ENCODE measurements at regions not wholly inside any gene's neighbourhood (a gene's known extent, or its start where the extent isn't known, plus 50 kb on each side); places are given as distances from the start of the nearest gene placed in this dataset.

DNA sequence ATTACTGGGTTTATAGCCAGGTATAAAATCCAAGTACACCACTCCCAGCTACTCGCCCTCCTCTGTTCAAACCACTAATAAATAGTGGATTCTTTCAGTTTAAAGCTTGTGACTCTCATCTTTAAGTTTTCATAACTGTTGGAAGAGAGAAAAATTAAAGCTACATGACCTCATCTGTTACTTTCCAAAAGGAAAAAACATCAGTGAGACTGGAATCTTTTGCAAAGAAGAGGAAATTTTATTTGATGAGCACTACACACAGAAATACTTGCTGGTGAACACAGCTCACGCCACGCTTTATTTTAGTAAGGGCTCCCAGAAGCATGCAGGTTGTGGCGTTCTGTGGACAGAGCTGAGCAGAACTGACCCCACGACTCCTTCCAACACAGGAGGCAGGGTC lies 527.0 kb upstream of the MGMT start:
- Mint-ChIP-seq H3K36me3 (peaks cover 0 to 5% of the 10 kb centered on the region in 2 donors), H3K27ac (no peak overlapping the region), H3K9me3 (peaks cover 11% of the 10 kb centered on the region in 2 donors)
- no peak for DNase-seq (ENCODE audit: low spot score in 2 of 2)
- ATAC-seq: no peak

DNA sequence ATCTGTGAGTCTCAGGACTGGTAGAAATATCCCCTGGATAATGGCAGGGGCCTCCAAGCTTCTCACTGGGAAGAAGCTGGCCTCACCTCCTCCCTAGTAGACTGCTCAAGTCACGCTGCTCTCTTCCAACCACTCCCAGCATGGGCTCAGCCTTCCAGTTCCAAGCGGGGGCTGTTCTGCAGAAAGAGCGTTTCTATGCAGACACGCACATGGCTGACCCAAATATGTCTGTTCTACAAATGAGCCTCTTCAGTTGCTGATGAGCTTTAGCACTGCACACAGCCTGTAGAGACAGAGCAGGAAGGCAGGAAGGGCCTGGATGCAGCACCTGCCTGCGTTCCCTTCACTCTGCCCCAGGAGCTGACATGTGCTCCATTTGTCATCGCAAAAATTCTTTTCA lies 523.9 kb upstream of the MGMT start:
- peaks cover 0 to 6% of the 10 kb centered on the region in 2 donors for H3K36me3 Mint-ChIP-seq
- no peak for DNase-seq (ENCODE audit: low spot score in 2 of 2)
- H3K9me3 Mint-ChIP-seq: peaks cover 21 to 23% of the 10 kb centered on the region in 2 donors
- ATAC-seq: no peak
- H3K27ac Mint-ChIP-seq: no peak overlapping the region

DNA sequence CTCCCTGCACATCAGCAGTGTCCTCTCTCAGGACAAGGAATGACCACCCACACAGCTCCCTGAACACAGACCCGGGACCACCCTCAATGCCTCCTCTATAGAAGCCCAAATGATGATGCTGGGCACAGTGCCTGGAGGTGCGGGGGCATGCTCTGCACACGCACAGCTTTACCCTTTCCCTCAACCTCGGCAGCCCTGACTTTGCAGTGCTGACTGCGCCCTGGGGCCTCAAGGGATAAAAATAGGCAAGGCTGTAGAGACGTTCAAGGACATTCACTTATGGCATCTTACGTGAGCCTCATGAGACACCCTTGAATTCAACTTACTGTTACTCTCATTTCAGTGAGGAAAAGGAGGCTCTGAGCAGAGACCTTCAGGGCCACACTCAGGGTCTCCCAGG lies 521.6 kb upstream of the MGMT start:
- DNase-seq (ENCODE audit: low spot score in 2 of 2) (no peak), ATAC-seq (no peak)
- no peak overlapping the region for H3K27ac Mint-ChIP-seq
- H3K36me3 Mint-ChIP-seq: peaks cover 0 to 6% of the 10 kb centered on the region in 2 donors
- peaks cover 21 to 23% of the 10 kb centered on the region in 2 donors for H3K9me3 Mint-ChIP-seq

DNA sequence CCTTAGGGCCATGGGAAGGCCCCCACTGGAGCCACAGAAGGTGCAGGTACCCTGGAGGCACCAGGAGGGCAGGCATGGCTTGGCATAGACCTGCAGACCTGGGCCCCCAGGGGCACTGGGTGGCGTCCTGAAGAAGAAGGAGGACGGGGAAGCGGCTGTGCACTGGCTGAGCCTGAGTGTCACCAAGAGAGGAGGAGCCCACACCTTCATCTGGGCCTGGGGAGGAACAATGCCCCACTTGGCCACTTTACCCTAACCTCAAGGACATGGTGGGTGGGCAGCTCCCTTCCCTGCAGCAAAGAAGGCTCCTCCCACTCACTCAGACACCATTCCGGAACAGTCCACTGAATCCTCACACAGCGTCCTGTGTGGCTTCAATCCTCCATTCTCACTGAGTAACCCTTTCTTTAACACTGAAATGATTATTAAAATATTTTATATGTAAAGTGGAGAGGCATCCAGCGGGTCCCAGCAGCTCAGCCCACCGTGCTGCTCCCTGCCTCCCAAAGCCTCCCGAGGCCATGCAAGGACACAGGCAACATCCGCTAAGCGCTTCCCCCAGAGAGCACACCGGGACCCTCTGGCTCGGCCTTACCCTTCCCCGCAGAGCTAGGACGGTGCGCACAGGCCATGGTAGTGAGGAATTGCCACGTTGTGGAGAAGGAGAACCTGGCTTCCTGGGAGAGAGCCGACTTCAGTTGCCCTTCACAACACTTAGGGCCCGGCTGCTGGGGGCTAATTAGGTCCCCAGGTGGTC lies 516.7 kb upstream of the MGMT start:
- peaks cover 9 to 10% of the 10 kb centered on the region in 2 donors for H3K9me3 Mint-ChIP-seq
- H3K27ac Mint-ChIP-seq: no peak overlapping the region
- DNase-seq (ENCODE audit: low spot score in 2 of 2): no peak

DNA sequence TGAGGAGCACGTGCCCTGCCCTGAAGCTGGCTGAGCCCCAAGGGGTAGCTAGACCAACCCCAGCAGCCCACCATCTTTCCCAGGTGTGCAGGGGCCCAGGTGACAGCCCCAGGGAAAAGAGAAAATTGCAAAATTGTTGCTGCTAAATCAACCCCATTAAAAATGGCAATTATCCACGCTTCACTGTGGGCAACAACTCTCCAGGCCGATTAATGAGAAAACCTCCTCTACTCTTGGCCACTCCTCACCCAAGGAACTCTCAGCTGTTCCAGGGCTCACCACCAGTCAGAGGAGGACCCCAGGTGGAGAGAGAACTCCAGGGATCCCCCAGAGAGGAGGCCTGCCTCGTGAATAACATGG lies 516.1 kb upstream of the MGMT start:
- peaks cover 0 to 6% of the 10 kb centered on the region in 2 donors for H3K36me3 Mint-ChIP-seq
- no peak for ATAC-seq
- peaks cover 8 to 10% of the 10 kb centered on the region in 2 donors for H3K9me3 Mint-ChIP-seq

More for the DNA sequence above, 516.7 kb upstream of the MGMT start:
- peaks cover 0 to 6% of the 10 kb centered on the region in 2 donors for H3K36me3 Mint-ChIP-seq
- ATAC-seq: no peak

DNA sequence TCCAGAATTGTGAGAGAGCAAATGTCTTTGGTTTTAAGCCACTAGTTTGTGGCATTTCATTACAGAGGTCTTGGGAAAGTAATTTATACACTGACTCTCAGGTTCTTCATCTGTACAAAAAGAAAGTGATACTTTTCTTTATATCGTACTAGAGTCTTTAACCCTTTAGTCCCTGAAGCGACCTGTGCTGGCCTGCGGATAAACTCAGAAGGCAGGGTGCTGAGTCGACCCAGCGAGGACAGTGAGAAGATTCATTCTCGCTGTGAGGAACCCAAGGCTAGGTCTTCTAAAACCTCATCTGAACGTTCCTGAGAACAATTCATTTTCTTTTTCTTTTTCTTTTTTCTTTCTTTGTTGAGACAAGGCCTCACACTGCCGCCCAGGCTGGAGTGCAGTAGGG lies 514.2 kb upstream of the MGMT start:
- DNase-seq (ENCODE audit: low spot score in 2 of 2): no peak
- no peaks in the 10 kb centered on the region for H3K36me3 Mint-ChIP-seq
- no peaks in the 10 kb centered on the region for H3K9me3 Mint-ChIP-seq
- no peak for ATAC-seq
- no peak overlapping the region for H3K27ac Mint-ChIP-seq

More for the DNA sequence above, 516.1 kb upstream of the MGMT start:
- no peak overlapping the region for H3K27ac Mint-ChIP-seq
- no peak for DNase-seq (ENCODE audit: low spot score in 2 of 2)

DNA sequence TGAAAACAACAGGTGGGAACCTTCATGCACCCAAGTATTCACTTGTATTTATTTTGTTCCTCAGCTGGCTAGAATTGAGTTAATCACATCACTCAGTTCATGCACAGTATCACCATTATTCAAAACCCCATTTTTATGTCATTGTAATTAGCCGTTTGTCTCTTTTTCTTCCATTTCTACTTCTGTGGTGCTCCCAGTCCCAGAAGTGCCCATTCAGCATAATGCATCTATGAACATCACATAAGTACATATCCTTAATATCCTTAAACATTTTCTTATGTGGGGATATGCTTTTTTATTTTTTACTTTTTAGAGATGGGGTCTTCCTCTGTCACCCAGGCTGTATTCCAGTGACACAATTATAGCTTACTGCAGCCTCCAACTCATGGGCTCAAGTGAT lies 510.9 kb upstream of the MGMT start:
- no peak overlapping the region for H3K27ac Mint-ChIP-seq
- H3K9me3 Mint-ChIP-seq: no peaks in the 10 kb centered on the region
- no peak for ATAC-seq
- DNase-seq (ENCODE audit: low spot score in 2 of 2): no peak
- H3K36me3 Mint-ChIP-seq: no peaks in the 10 kb centered on the region

DNA sequence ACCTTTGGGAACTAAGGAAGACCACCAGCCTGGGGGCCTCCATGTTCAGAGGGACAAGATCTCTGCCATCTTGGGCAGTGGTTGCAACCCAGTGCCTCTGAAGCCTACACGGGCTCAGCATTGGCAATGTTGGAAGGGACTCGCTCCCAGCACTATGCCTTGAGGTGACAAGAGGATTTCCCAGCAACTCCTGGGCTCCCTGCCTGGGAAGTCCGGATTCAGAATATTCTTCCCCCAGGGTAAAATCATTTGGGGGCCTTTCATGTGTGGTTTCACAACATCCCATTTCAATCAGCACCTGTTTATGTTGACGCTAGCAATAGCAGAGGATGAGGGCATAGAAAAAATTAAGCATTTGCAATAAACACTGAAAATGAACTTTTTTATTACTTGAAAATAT lies 509.8 kb upstream of the MGMT start:
- no peak overlapping the region for H3K27ac Mint-ChIP-seq
- no peak for DNase-seq (ENCODE audit: low spot score in 2 of 2)
- no peak for ATAC-seq
- H3K9me3 Mint-ChIP-seq: no peaks in the 10 kb centered on the region
- no peaks in the 10 kb centered on the region for H3K36me3 Mint-ChIP-seq

DNA sequence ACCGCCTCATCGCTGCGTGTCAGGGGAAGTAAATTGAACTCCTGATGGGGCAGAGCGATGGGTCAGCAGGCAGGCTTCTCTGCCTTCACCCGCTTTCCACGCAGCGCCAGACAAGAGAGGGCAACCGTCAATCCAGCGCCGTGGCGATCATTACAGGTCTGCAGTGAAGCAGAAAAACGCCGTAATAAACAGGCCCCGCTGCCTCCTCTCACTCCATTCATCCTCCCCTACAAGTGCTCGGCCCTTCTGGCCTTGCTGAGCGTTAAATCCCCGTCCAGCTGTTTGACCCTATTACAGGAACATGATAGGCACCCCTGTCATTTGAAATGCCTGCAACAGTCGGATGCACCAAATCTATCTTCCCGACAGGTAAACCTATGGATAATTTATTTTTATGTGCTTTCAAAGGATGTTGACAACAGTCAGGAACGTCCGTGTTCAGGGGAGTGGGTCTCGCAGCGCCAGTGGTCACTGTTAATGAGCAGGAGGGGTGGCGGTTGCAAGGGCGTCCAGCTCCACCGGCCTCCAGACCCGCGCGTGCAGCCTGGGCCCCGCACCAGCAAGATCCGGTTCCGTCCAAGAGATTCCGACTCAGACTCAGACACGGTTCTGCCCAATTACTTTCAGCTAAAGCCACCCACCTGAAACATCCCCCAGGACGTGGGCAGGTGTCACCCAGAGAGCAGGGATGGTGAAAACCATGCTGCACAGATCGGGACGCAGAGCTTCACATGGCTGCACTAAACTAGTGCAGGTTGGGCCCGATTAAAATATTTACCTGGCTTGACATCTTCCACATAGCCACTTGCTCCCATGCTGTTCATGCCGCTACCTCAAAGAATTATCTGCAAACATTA lies 508.0 kb upstream of the MGMT start:
- no peak overlapping the region for H3K27ac Mint-ChIP-seq
- H3K9me3 Mint-ChIP-seq: no peaks in the 10 kb centered on the region
- no peaks in the 10 kb centered on the region for H3K36me3 Mint-ChIP-seq
- ATAC-seq (no peak), DNase-seq (ENCODE audit: low spot score in 2 of 2) (no peak)

DNA sequence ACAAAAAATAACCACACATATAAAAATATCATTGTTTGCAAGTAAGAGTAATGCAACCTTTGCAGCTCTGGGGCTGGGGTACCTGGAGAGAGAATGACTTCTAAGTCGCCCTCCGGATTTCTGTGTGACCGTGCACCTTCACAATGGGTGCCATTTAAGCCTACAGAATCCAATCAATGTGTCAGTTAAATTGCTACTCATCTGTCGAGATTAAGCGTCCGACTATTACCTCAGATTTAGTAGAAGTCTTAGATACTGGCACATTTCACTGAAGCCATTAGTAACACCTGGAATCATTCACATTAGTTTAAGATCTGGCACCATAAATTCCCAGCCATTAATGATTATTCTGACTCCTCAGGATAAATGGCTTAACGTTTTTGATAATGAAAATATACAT lies 507.3 kb upstream of the MGMT start:
- no peaks in the 10 kb centered on the region for H3K36me3 Mint-ChIP-seq
- no peak overlapping the region for H3K27ac Mint-ChIP-seq
- ATAC-seq: no peak
- no peaks in the 10 kb centered on the region for H3K9me3 Mint-ChIP-seq
- no peak for DNase-seq (ENCODE audit: low spot score in 2 of 2)

DNA sequence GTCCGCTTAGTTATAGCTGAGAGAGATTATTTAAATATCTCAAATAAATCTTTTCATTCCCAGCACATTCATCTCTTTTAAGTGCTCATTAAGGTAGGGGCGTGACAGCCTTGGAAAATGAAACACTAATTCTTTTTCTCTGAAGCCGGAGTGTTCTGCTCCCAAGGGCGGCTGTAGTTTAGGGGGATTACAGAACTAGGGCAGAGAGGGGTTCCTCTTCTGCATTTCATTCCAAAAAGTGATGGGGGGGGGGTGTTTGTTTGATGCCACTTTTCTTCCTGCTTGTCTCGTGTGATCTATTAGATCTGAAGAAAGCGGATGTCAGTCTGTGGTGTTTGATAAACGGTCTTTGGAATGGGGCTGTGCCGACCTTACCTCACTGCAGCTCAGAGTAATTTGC lies 506.5 kb upstream of the MGMT start:
- no peak overlapping the region for H3K27ac Mint-ChIP-seq
- no peaks in the 10 kb centered on the region for H3K9me3 Mint-ChIP-seq
- no peak for DNase-seq (ENCODE audit: low spot score in 2 of 2)
- H3K36me3 Mint-ChIP-seq: no peaks in the 10 kb centered on the region
- ATAC-seq: no peak

DNA sequence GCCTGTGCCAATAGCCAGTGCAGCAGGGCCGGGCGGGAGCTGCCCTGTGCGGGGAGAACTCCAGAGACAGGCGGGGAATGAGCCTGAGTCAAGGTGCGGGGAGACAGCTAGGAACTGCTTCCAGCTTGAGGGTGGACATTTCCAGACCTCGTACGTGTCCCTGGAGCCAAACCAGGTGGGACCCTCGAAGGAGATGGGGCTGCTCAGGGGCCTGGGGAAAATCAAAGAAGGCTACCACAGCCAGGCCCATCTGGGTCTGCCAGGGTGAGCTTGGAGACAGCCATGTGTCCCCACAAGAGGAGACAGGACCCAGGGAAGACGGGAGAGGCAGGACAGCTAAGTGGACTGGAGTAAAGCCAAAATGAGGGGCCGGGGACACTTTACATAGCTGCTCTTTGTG lies 504.9 kb upstream of the MGMT start:
- no peaks in the 10 kb centered on the region for H3K9me3 Mint-ChIP-seq
- ATAC-seq (no peak), DNase-seq (ENCODE audit: low spot score in 2 of 2) (no peak)
- H3K36me3 Mint-ChIP-seq: no peaks in the 10 kb centered on the region
- H3K27ac Mint-ChIP-seq: no peak overlapping the region

DNA sequence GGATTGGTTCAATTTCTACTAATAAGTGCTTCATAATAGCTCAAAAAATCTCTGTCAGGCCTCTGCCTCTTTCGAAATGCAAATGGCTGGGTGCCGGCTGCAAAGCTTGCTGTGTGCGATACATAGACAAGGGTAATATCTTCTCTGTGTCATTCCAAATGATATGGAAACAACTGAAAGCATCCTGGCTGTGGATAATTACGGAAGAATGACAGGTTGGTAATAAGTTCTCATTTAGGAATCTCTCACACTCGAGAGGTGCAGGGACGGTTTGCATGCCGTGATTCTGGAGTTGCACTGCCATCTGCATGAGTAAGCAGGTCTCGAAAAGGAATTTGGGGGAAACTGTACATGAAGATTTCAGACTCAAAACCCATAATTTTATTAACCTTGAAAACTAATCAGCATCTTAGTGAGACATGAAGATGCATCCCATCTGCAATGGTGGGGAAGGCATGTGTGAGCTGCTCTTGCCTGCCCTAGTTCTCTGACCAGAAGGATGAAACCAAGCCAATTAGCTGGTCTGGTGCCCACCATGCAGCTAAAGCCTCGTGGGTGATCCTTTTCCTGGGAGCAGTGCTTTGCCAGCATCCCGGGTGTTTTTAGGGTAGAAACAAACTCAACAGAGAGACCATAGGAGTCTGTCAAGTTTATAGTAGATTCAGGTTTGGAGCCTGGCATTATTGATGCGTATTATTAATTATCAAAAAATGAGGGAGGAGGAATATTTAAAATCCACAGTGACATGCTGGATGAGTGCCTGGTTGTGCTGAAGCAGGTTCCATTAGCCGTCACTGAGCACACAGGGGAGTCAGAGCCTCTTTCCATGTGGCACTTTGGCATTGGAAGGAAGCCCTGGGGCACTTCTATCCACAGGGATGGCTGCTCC lies 503.6 kb upstream of the MGMT start:
- DNase-seq (ENCODE audit: low spot score in 2 of 2): no peak
- no peaks in the 10 kb centered on the region for H3K9me3 Mint-ChIP-seq
- H3K36me3 Mint-ChIP-seq: no peaks in the 10 kb centered on the region
- H3K27ac Mint-ChIP-seq: no peak overlapping the region
- no peak for ATAC-seq

DNA sequence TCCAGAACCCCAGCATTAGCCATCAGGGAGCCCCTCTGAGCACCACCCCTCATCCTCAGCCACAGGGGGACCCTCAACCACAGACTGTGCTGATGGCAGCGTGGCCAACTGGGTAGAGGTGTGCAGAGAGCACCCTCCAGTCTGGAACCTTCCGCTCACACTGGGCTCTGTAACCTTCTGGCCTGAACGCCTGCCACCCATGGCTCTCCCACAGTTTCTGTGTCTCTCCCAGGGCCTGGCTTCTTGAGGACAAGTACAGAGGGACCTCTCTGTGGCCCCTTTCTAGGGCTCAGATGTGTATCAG lies 503.0 kb upstream of the MGMT start:
- no peak for ATAC-seq
- H3K9me3 Mint-ChIP-seq: no peaks in the 10 kb centered on the region
- no peaks in the 10 kb centered on the region for H3K36me3 Mint-ChIP-seq
- DNase-seq (ENCODE audit: low spot score in 2 of 2): no peak
- no peak overlapping the region for H3K27ac Mint-ChIP-seq

DNA sequence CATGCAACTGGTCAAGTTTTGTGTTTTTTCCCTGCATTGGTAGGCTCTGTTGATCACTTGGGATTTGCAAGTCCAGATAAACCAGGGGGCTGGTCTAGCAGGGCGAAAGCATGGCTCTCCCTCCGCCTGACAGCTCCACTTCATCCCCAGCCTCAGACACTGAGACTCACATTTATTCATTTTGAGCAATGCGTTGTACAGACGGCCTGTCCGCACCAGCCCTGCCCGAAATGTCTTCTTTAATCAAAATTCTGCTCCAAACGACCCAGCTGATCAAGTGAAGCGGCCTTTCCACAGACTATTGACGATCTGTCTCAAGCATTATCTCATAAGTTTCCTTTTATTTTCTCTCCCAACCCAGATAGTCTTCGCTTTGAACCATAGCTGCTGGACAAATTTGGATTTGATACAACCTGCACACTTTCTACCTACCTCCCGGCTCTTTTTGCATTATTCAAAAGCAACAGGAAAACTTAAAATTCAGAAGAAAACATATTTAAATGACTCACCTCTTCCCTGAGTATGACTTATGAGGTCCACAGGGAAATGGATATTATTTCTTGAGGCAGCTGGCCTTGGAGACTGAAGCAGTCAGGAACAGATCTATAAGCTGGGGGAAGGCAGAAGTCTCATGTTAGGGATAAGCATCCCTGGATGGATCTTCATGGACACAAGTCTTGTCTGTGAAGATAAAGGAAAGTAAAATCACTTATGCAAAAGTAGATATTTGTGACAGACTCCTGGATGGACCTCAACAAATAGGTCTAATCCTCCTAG lies 498.9 kb upstream of the MGMT start:
- H3K36me3 Mint-ChIP-seq: no peaks in the 10 kb centered on the region
- no peak for ATAC-seq
- no peak overlapping the region for H3K27ac Mint-ChIP-seq
- no peaks in the 10 kb centered on the region for H3K9me3 Mint-ChIP-seq
- no peak for DNase-seq (ENCODE audit: low spot score in 2 of 2)

DNA sequence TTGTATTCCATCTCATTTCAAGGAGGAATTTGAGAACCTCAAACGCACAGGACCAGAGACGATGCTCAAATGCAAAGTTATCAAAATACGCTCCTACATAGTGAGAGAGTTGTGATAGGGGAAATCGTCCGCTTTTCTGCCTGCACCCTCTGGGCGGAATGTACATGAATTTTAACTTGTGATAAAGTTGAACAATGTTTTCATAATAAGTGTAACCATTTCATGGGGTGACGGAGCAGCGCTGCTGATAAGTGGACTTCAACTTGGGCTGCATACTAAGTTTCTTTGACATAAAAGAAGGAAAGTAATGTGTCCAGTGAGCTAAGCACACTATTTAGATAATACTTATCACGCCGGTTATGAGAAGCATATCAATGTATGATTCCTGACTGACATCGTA lies 497.5 kb upstream of the MGMT start:
- DNase-seq (ENCODE audit: low spot score in 2 of 2) (no peak), ATAC-seq (no peak)
- H3K27ac Mint-ChIP-seq: no peak overlapping the region
- no peaks in the 10 kb centered on the region for H3K9me3 Mint-ChIP-seq
- H3K36me3 Mint-ChIP-seq: no peaks in the 10 kb centered on the region

All from activated naive CD4-positive, alpha-beta T cell treated with anti-CD3 and anti-CD28 coated beads, Interleukin-2, amount 50 U/mL, for 72 hours (primary cell).